Gastrocnemius medialis (tissue), 4 donors: ENCODE measurements at regions not wholly inside any gene's neighbourhood (a gene's known extent, or its start where the extent isn't known, plus 50 kb on each side); places are given as distances from the start of the nearest gene placed in this dataset.

Experiments
- ATAC-seq, 2 donors: fragments of 150-250 bp; one replicate each; pipeline ENCODE4 v1.9.1; 2016
- DNase-seq, 2 donors: peaks; one replicate each; pipeline ENCODE4 v3.0.0-alpha.2; 2019
- H3K27ac ChIP-seq, 4 donors: fragments of 200-600 bp; sonication (generic); 1 replicate in 1 of 4; 2 replicates in 3 of 4; pipeline ENCODE4 v1.5.1; 2016 to 2018; ENCODE audit warnings: mild to moderate bottlenecking in 2 of 4, moderate library complexity in 1 of 4
- H3K27me3 ChIP-seq, 3 donors: fragments of 200-600 bp; sonication (generic) in 2 of 3; 1 replicate in 1 of 3; 2 replicates in 2 of 3; pipeline versions ENCODE4 v1.5.1 to v1.6.0; 2016 to 2019; ENCODE audit warnings: mild to moderate bottlenecking in 1 of 3, moderate library complexity in 1 of 3
- H3K36me3 ChIP-seq, 2 donors: fragments of 200-600 bp; sonication (generic) in 1 of 2; one replicate each; pipeline ENCODE4 v1.5.1; 2017 to 2018
- H3K4me1 ChIP-seq, 2 donors: fragments of 200-600 bp; sonication (generic) in 1 of 2; one replicate each; pipeline ENCODE4 v1.5.1; 2016 to 2017; ENCODE audit warnings: mild to moderate bottlenecking in 2 of 2
- H3K4me3 ChIP-seq, 4 donors: fragments of 200-600 bp; sonication (generic) in 3 of 4; 1 replicate in 1 of 4; 2 replicates in 3 of 4; pipeline ENCODE4 v1.5.1; 2016 to 2019; ENCODE audit warnings: mild to moderate bottlenecking in 2 of 4
- H3K9me3 ChIP-seq, 3 donors: fragments of 200-600 bp; sonication (generic) in 2 of 3; 1 replicate in 1 of 3; 2 replicates in 2 of 3; pipeline ENCODE4 v1.5.1; 2016 to 2019
- POLR2A ChIP-seq, 2 donors: fragments of 450-650 bp; IDR thresholded peaks; one replicate each; pipeline ENCODE4 v1.6.1; 2017; ENCODE audit warnings: antibody characterized with exemption in 2 of 2, mild to moderate bottlenecking in 2 of 2, moderate library complexity in 2 of 2
- in situ Hi-C, 4 donors: fragments of 200-750 bp; cut with MboI; loops; one replicate each; pipeline versions ENCODE4 v1.15.0 to v1.8.0; 2017; ENCODE audit warnings: low sequenced_read_pairs in 4 of 4
- intact Hi-C: fragments of 100-400 bp; cut with DNase I; formaldehyde crosslinking; loops from one replicate; pipeline ENCODE4 v1.15.1; 2023; ENCODE audit warnings: low total_unique reads
- TF ChIP-seq, protein P1 (sequence below), 5 experiments: fragments of 450-650 bp in 3 of 5; fragments of 200-600 bp in 2 of 5; sonication (generic) in 2 of 5; IDR thresholded peaks in 4 of 5; conservative IDR thresholded peaks in 1 of 5; 1 replicate in 4 of 5; 2 replicates in 1 of 5; pipeline ENCODE4 v1.5.1; 2016 to 2019; ENCODE audit warnings: antibody characterized with exemption in 5 of 5, mild to moderate bottlenecking in 3 of 5, moderate library complexity in 3 of 5

DNA sequence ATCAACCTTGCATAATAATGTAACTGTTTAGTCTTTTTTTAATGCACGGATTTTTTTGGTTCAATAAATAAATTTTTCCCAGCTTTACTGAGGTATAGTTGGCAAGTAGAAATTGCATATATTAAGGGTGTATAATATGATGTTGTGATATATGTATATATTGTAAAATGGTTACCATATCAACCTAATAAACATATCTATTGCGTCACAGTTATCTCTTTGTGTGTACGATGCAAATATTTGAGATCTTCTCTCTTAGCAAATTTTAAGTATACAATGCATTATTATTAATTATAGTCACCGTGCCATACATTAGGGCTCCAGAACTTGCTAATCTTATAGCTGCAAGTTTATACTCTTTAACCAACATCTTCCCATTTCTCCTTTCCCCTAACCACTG lies 57.2 kb upstream of the TMEM161B start:
- in situ Hi-C loops, result no loop called here

DNA sequence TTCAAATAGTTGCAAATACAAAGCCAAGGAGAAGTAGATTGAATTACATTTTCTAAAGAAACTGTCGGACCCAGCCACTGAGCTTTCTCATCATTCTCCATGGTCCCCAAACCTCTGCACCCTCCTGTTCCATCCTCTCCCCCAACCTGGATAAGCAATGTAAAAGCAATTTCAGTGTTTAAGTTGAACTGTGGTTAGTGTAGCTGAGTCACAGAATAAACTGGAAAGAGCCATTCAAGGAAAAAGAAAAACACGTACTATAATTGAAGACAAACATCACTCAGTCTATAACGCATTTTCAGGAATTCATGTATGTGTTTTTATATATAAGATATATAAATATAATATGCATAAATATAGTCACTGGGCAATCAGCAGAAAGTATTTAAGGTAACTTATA lies 54.1 kb upstream of the TMEM161B start:
- ATAC-seq, result no peak
- in situ Hi-C loops, result no loop called here
- intact Hi-C loops, result no loop called here
- Histone ChIP-seq H3K36me3 (no peaks in the 10 kb centered on the region), H3K27ac (no peak overlapping the region), H3K4me1 (no peaks in the 10 kb centered on the region), H3K9me3 (no peaks in the 10 kb centered on the region), H3K27me3 (no peaks in the 10 kb centered on the region), H3K4me3 (no peak overlapping the region)
- no peak for DNase-seq
- TF ChIP-seq, protein P1, sequence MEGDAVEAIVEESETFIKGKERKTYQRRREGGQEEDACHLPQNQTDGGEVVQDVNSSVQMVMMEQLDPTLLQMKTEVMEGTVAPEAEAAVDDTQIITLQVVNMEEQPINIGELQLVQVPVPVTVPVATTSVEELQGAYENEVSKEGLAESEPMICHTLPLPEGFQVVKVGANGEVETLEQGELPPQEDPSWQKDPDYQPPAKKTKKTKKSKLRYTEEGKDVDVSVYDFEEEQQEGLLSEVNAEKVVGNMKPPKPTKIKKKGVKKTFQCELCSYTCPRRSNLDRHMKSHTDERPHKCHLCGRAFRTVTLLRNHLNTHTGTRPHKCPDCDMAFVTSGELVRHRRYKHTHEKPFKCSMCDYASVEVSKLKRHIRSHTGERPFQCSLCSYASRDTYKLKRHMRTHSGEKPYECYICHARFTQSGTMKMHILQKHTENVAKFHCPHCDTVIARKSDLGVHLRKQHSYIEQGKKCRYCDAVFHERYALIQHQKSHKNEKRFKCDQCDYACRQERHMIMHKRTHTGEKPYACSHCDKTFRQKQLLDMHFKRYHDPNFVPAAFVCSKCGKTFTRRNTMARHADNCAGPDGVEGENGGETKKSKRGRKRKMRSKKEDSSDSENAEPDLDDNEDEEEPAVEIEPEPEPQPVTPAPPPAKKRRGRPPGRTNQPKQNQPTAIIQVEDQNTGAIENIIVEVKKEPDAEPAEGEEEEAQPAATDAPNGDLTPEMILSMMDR (IDR thresholded peaks at IDR 0.05 in 4 of 5, conservative IDR thresholded peaks at IDR 0.05 in 1 of 5), result no peak
- TF ChIP-seq POLR2A (IDR thresholded peaks at IDR 0.05), result no peak

More for the DNA sequence above, 57.2 kb upstream of the TMEM161B start:
- Histone ChIP-seq H3K27me3 (no peaks in the 10 kb centered on the region), H3K4me1 (no peaks in the 10 kb centered on the region), H3K4me3 (no peak overlapping the region), H3K27ac (no peak overlapping the region), H3K9me3 (no peaks in the 10 kb centered on the region), H3K36me3 (no peaks in the 10 kb centered on the region)
- ATAC-seq, result no peak
- no peak for DNase-seq
- intact Hi-C loops, result no loop called here
- TF ChIP-seq, protein P1 (IDR thresholded peaks at IDR 0.05 in 4 of 5, conservative IDR thresholded peaks at IDR 0.05 in 1 of 5), result no peak
- TF ChIP-seq POLR2A (IDR thresholded peaks at IDR 0.05), result no peak
